Fibroblast of lung (primary cell): ENCODE measurements at regions not wholly inside any gene's neighbourhood (a gene's known extent, or its start where the extent isn't known, plus 50 kb on each side); places are given as distances from the start of the nearest gene placed in this dataset.

Source experiments
- DNase-seq, 2 donors: peaks; one replicate each; pipeline versions ENCODE4 v3.0.0 to v3.0.0-alpha.2; 2010; ENCODE audit warnings: low read depth in 2 of 2
- H2AFZ ChIP-seq: 2 replicates; pipeline ENCODE4 v1.5.1; 2012; ENCODE audit warnings: low read length, control low read depth, inconsistent platforms
- H3K27ac ChIP-seq: 2 replicates; pipeline ENCODE4 v1.5.1; 2011; ENCODE audit warnings: low read length, control low read depth; ENCODE audit not compliant: insufficient read depth
- H3K27me3 ChIP-seq: 2 replicates; pipeline ENCODE4 v1.5.1; 2011; ENCODE audit warnings: mild to moderate bottlenecking, low read length; ENCODE audit not compliant: control insufficient read depth, insufficient read depth
- H3K36me3 ChIP-seq: 2 replicates; pipeline ENCODE4 v1.5.1; 2011; ENCODE audit warnings: low read length; ENCODE audit not compliant: control insufficient read depth, insufficient read depth
- H3K4me1 ChIP-seq: 2 replicates; pipeline ENCODE4 v1.5.1; 2011; ENCODE audit warnings: low read length; ENCODE audit not compliant: control insufficient read depth, insufficient read depth; ENCODE audit errors: extremely low read depth
- H3K4me2 ChIP-seq: 2 replicates; pipeline ENCODE4 v1.5.1; 2011; ENCODE audit warnings: low read length, control low read depth; ENCODE audit not compliant: insufficient read depth; ENCODE audit errors: extremely low read depth
- H3K4me3 ChIP-seq, 4 experiments: fragments of 200-600 bp in 1 of 4; sonication (generic) in 1 of 4; replicated peaks in 1 of 4; 2 replicates each; pipeline ENCODE4 v1.5.1; 2011 to 2016; ENCODE audit warnings: low read length in 4 of 4, low read depth in 3 of 4, mild to moderate bottlenecking in 3 of 4, control low read depth in 2 of 4, inconsistent platforms in 1 of 4, mixed read lengths in 1 of 4; ENCODE audit not compliant: insufficient read depth in 1 of 4; ENCODE audit errors: control extremely low read depth in 1 of 4
- H3K79me2 ChIP-seq: 2 replicates; pipeline ENCODE4 v1.5.1; 2012; ENCODE audit warnings: mild to moderate bottlenecking, low read length, inconsistent platforms; ENCODE audit not compliant: control insufficient read depth, insufficient read depth
- H3K9ac ChIP-seq: 2 replicates; pipeline ENCODE4 v1.5.1; 2011; ENCODE audit warnings: mild to moderate bottlenecking, low read length, control low read depth; ENCODE audit not compliant: insufficient read depth
- H3K9me3 ChIP-seq: 2 replicates; pipeline ENCODE4 v1.5.1; 2012; ENCODE audit warnings: low read depth, low read length; ENCODE audit not compliant: control insufficient read depth, insufficient read depth
- H4K20me1 ChIP-seq: 2 replicates; pipeline ENCODE4 v1.5.1; 2011; ENCODE audit warnings: low read length; ENCODE audit not compliant: control insufficient read depth, insufficient read depth; ENCODE audit errors: extremely low read depth
- CTCF ChIP-seq, 2 donors: IDR thresholded peaks in 1 of 2; conservative IDR thresholded peaks in 1 of 2; 1 replicate in 1 of 2; 2 replicates in 1 of 2; pipeline ENCODE4 v1.5.1; 2011 to 2012; ENCODE audit warnings: low read length in 2 of 2, control low read depth in 1 of 2, inconsistent platforms in 1 of 2, low read depth in 1 of 2, mild to moderate bottlenecking in 1 of 2
- EZH2 ChIP-seq: IDR thresholded peaks from 2 replicates; pipeline ENCODE4 v1.5.1; 2012; ENCODE audit warnings: low read length, control low read depth, mild to moderate bottlenecking; ENCODE audit errors: missing control alignments

GRCh38 chr17:69898601-69899000, 176.4 kb upstream of the KCNJ16 start:
- TF ChIP-seq CTCF (conservative IDR thresholded peaks at IDR 0.05 in 1 of 2, IDR thresholded peaks at IDR 0.05 in 1 of 2; ENCODE audit: low read depth in 1 of 2, low read length in 2 of 2) (no peak), EZH2 (no peak)
- peaks cover 2% of the 10 kb centered on the region for H3K4me1 ChIP-seq
- DNase-seq = no peak

GRCh38 chr17:69900101-69900500, 174.9 kb upstream of the KCNJ16 start:
- Histone ChIP-seq H2AFZ (no peak overlapping the region), H3K36me3 (no peaks in the 10 kb centered on the region), H3K4me3 (no peak overlapping the region), H3K79me2 (no peaks in the 10 kb centered on the region), H3K4me2 (no peak overlapping the region), H3K27ac (no peak overlapping the region), H3K27me3 (no peaks in the 10 kb centered on the region), H3K4me1 (peaks cover 2% of the 10 kb centered on the region), H4K20me1 (no peaks in the 10 kb centered on the region), H3K9ac (no peak overlapping the region), H3K9me3 (no peaks in the 10 kb centered on the region)
- no peak for DNase-seq
- no peak for TF ChIP-seq CTCF (conservative IDR thresholded peaks at IDR 0.05 in 1 of 2, IDR thresholded peaks at IDR 0.05 in 1 of 2; ENCODE audit: low read depth in 1 of 2, low read length in 2 of 2)
- TF ChIP-seq EZH2 = no peak

More at GRCh38 chr17:69898601-69899000, 176.4 kb upstream of the KCNJ16 start:
- no peak overlapping the region for H3K27ac ChIP-seq
- no peak overlapping the region for H3K4me3 ChIP-seq
- H4K20me1 ChIP-seq = no peaks in the 10 kb centered on the region
- no peaks in the 10 kb centered on the region for H3K79me2 ChIP-seq
- no peaks in the 10 kb centered on the region for H3K36me3 ChIP-seq
- H3K9ac ChIP-seq = no peak overlapping the region
- no peaks in the 10 kb centered on the region for H3K27me3 ChIP-seq
- no peaks in the 10 kb centered on the region for H3K9me3 ChIP-seq
- H3K4me2 ChIP-seq = no peak overlapping the region
- H2AFZ ChIP-seq = no peak overlapping the region

- no peak overlapping the region for H2AFZ ChIP-seq
- peaks cover 2% of the 10 kb centered on the region for H3K4me1 ChIP-seq
- no peak for DNase-seq
- H3K9me3 ChIP-seq = no peaks in the 10 kb centered on the region
- H3K9ac ChIP-seq = no peak overlapping the region
- no peaks in the 10 kb centered on the region for H4K20me1 ChIP-seq
- H3K79me2 ChIP-seq = no peaks in the 10 kb centered on the region
- H3K27me3 ChIP-seq = no peaks in the 10 kb centered on the region
- H3K27ac ChIP-seq = no peak overlapping the region
- no peaks in the 10 kb centered on the region for H3K36me3 ChIP-seq
- no peak overlapping the region for H3K4me3 ChIP-seq
- TF ChIP-seq EZH2 (no peak), CTCF (conservative IDR thresholded peaks at IDR 0.05 in 1 of 2, IDR thresholded peaks at IDR 0.05 in 1 of 2; ENCODE audit: low read depth in 1 of 2, low read length in 2 of 2) (no peak)
- no peak overlapping the region for H3K4me2 ChIP-seq
Observed at GRCh38 chr17:69900829-69901228, 174.2 kb upstream of the KCNJ16 start.
